ENCODE measurements at regions not wholly inside any gene's neighbourhood (a gene's known extent, or its start where the extent isn't known, plus 50 kb on each side); places are given as distances from the start of the nearest gene placed in this dataset.

GRCh38 chr5:74333430-74333829, 307.1 kb downstream of the ENC1 start:
- Histone ChIP-seq H3K27ac (ENCODE audit: low read depth, low read length) (no peak overlapping the region), H4K20me1 (replicated peaks in 1 of 2; ENCODE audit: control insufficient read depth in 1 of 2, insufficient read depth in 2 of 2, low read length in 2 of 2) (no peaks in the 10 kb centered on the region), H3K4ac (replicated peaks; ENCODE audit: insufficient read length, low read depth, low read length) (no peak overlapping the region), H2BK5ac (ENCODE audit: low read depth, low read length) (no peak overlapping the region), H2AFZ (ENCODE audit: low read length) (no peak overlapping the region), H3K9me3 (ENCODE audit: insufficient read depth in 2 of 2, low read depth in 1 of 2, low read length in 1 of 2) (no peaks in the 10 kb centered on the region), H3K27me3 (replicated peaks in 1 of 4; ENCODE audit: control insufficient read depth in 3 of 4, extremely low read depth in 1 of 4, insufficient read depth in 3 of 4, low read length in 3 of 4) (no peaks in the 10 kb centered on the region), H3K9ac (replicated peaks in 1 of 4; ENCODE audit: extremely low read depth in 1 of 4, low read depth in 3 of 4, low read length in 3 of 4) (no peak overlapping the region), H2BK12ac (ENCODE audit: low read depth, low read length) (no peak overlapping the region), H3K4me2 (ENCODE audit: insufficient read depth in 1 of 2, low read depth in 2 of 2, low read length in 2 of 2) (no peak overlapping the region), H3K18ac (ENCODE audit: extremely low read depth, low read length) (no peak overlapping the region), H3K36me3 (ENCODE audit: control insufficient read depth in 2 of 4, insufficient read depth in 4 of 4, low read length in 3 of 4) (no peaks in the 10 kb centered on the region), H2AK5ac (ENCODE audit: low read depth, low read length) (no peak overlapping the region), H2BK120ac (replicated peaks; ENCODE audit: low read depth, low read length) (no peak overlapping the region), H3K4me3 (ENCODE audit: extremely low read depth in 1 of 4, insufficient read depth in 2 of 4, low read depth in 3 of 4, low read length in 4 of 4) (no peak overlapping the region), H3K79me1 (ENCODE audit: low read depth, low read length) (no peaks in the 10 kb centered on the region), H3K14ac (ENCODE audit: insufficient read length) (no peak overlapping the region), H4K91ac (replicated peaks; ENCODE audit: insufficient read length, low read length) (no peak overlapping the region), H3K56ac (replicated peaks; ENCODE audit: insufficient read length, low read depth, low read length) (no peak overlapping the region), H3K79me2 (ENCODE audit: control insufficient read depth in 1 of 2, insufficient read depth in 2 of 2, low read length in 2 of 2) (no peaks in the 10 kb centered on the region), H4K5ac (ENCODE audit: insufficient read length, low read depth, low read length) (no peak overlapping the region), H4K8ac (ENCODE audit: extremely low read depth, insufficient read depth, low read length) (no peak overlapping the region), H2BK15ac (ENCODE audit: low read length) (no peak overlapping the region), H3K23me2 (ENCODE audit: low read depth, low read length) (no peaks in the 10 kb centered on the region), H3K23ac (ENCODE audit: insufficient read length) (no peak overlapping the region), H3K4me1 (replicated peaks in 1 of 4; ENCODE audit: control insufficient read depth in 3 of 4, insufficient read depth in 4 of 4, low read length in 3 of 4) (no peaks in the 10 kb centered on the region), H2BK20ac (ENCODE audit: low read length) (no peak overlapping the region)
- FAIRE-seq (no peak), DNase-seq (ENCODE audit: low read depth in 1 of 2, low spot score in 2 of 2) (no peak)
- CTCF ChIA-PET (ENCODE audit: partially characterized antibody) = no interaction called here
- POLR2A ChIA-PET (ENCODE audit: partially characterized antibody) = no interaction called here
- TF ChIP-seq TEAD4 (IDR thresholded peaks at IDR 0.05; ENCODE audit: low read depth, low read length) = no peak
- TF ChIP-seq CREB1 (IDR thresholded peaks at IDR 0.05) = no peak
- TF ChIP-seq CHD7 (IDR thresholded peaks at IDR 0.05; ENCODE audit: insufficient replicate concordance, low read length) = no peak
